Mammary epithelial cell (primary cell): ENCODE measurements at regions not wholly inside any gene's neighbourhood (a gene's known extent, or its start where the extent isn't known, plus 50 kb on each side); places are given as distances from the start of the nearest gene placed in this dataset.
"Not testable (repeated sequence)": the region's sequence is repeated elsewhere in the genome, so short reads cannot be mapped to it uniquely, and the experiment has no call there.

Experiments used
- EZH2 ChIP-seq: IDR thresholded peaks from 2 replicates; pipeline ENCODE4 v1.6.1; 2012; ENCODE audit warnings: low read length, inconsistent platforms, borderline replicate concordance
- TF ChIP-seq, protein P1 (sequence below), 2 donors: IDR thresholded peaks in 1 of 2; conservative IDR thresholded peaks in 1 of 2; 2 replicates each; pipeline ENCODE4 v1.5.1; 2011 to 2012; ENCODE audit warnings: inconsistent platforms in 2 of 2, low read length in 2 of 2, mild to moderate bottlenecking in 2 of 2, control low read depth in 1 of 2, low read depth in 1 of 2; ENCODE audit not compliant: insufficient read depth in 1 of 2; ENCODE audit errors: extremely low read depth in 1 of 2

DNA sequence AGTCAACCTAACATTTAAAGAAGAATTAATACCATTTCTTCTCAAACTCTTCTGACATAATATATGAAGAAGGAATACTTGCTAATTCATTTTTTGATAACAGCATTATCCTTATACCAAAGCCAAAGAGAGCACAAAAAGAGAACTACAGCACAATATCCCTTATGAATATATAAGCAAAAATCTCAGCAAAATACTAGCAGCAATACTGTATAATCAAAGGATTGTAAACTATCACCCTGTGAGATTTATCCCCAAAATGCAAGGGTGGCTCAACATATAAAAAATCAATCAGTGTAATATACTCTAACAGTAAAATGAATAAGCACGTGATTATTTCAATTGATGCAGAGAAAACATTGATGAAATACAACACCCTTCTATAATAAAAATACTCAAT lies 81.9 kb upstream of the ZNG1F start:
- TF ChIP-seq, protein P1, sequence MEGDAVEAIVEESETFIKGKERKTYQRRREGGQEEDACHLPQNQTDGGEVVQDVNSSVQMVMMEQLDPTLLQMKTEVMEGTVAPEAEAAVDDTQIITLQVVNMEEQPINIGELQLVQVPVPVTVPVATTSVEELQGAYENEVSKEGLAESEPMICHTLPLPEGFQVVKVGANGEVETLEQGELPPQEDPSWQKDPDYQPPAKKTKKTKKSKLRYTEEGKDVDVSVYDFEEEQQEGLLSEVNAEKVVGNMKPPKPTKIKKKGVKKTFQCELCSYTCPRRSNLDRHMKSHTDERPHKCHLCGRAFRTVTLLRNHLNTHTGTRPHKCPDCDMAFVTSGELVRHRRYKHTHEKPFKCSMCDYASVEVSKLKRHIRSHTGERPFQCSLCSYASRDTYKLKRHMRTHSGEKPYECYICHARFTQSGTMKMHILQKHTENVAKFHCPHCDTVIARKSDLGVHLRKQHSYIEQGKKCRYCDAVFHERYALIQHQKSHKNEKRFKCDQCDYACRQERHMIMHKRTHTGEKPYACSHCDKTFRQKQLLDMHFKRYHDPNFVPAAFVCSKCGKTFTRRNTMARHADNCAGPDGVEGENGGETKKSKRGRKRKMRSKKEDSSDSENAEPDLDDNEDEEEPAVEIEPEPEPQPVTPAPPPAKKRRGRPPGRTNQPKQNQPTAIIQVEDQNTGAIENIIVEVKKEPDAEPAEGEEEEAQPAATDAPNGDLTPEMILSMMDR (conservative IDR thresholded peaks at IDR 0.05 in 1 of 2, IDR thresholded peaks at IDR 0.05 in 1 of 2; ENCODE audit: extremely low read depth in 1 of 2, insufficient read depth in 1 of 2, low read depth in 1 of 2, low read length in 2 of 2), result not testable (repeated sequence)
- not testable (repeated sequence) for TF ChIP-seq EZH2
